GM13977 (cell line): ENCODE measurements at regions not wholly inside any gene's neighbourhood (a gene's known extent, or its start where the extent isn't known, plus 50 kb on each side); places are given as distances from the start of the nearest gene placed in this dataset.
A peak's percentile ranks its signal among the peaks of the same experiment; 100 is the strongest.

Source experiments
- DNase-seq: peaks from one replicate; pipeline ENCODE4 v3.0.0; 2012; ENCODE audit warnings: low spot score
- in situ Hi-C: fragments of 300-500 bp; cut with MboI; formaldehyde crosslinking; loops from one replicate; pipeline ENCODE4 v1.12.0; 2022; ENCODE audit warnings: low sequenced_read_pairs, low pct_unique_long_range_greater_than_20kb, mixed read lengths, inconsistent platforms; ENCODE audit not compliant: unreplicated experiment
- TF ChIP-seq, protein P1 (sequence below): IDR thresholded peaks from 2 replicates; pipeline ENCODE4 v1.5.1; 2012; ENCODE audit warnings: mild to moderate bottlenecking, control low read depth; ENCODE audit not compliant: insufficient read depth; ENCODE audit errors: extremely low read depth, missing control alignments

- in situ Hi-C loops = no loop called here
- TF ChIP-seq, protein P1, sequence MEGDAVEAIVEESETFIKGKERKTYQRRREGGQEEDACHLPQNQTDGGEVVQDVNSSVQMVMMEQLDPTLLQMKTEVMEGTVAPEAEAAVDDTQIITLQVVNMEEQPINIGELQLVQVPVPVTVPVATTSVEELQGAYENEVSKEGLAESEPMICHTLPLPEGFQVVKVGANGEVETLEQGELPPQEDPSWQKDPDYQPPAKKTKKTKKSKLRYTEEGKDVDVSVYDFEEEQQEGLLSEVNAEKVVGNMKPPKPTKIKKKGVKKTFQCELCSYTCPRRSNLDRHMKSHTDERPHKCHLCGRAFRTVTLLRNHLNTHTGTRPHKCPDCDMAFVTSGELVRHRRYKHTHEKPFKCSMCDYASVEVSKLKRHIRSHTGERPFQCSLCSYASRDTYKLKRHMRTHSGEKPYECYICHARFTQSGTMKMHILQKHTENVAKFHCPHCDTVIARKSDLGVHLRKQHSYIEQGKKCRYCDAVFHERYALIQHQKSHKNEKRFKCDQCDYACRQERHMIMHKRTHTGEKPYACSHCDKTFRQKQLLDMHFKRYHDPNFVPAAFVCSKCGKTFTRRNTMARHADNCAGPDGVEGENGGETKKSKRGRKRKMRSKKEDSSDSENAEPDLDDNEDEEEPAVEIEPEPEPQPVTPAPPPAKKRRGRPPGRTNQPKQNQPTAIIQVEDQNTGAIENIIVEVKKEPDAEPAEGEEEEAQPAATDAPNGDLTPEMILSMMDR = peak; percentile 76
- peak; percentile 8 for DNase-seq
These were observed 103.0 kb upstream of the ARHGEF26 start for GRCh38 chr3:154018100-154018696.

GRCh38 chr3:154022606-154023005 is 98.6 kb upstream of the ARHGEF26 start:
- TF ChIP-seq, protein P1 = no peak
- in situ Hi-C loops = no loop called here
- DNase-seq = no peak

DNA sequence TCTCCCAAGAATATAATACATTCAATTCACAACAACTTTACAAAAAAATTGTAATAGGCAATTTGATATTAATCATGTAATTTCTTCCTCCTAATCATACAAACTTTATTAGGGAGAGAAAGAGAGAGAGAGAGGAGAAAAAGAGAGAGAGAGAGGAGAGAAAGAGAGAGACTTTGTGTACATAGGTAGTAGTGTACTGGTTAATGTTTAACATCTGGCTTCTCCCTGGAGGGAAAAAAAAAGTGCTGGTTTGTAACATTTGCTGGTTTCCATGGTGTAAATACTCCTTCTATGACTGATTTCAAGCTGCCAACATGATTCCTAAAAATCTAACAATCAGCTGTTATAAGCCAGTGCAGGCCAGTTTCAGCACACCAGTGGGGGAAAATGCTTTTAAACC is 98.0 kb upstream of the ARHGEF26 start:
- DNase-seq = no peak
- TF ChIP-seq, protein P1 = no peak
- in situ Hi-C loops = no loop called here

GRCh38 chr3:154025007-154025406 is 96.2 kb upstream of the ARHGEF26 start:
- in situ Hi-C loops = no loop called here
- DNase-seq = no peak
- TF ChIP-seq, protein P1 = no peak

DNA sequence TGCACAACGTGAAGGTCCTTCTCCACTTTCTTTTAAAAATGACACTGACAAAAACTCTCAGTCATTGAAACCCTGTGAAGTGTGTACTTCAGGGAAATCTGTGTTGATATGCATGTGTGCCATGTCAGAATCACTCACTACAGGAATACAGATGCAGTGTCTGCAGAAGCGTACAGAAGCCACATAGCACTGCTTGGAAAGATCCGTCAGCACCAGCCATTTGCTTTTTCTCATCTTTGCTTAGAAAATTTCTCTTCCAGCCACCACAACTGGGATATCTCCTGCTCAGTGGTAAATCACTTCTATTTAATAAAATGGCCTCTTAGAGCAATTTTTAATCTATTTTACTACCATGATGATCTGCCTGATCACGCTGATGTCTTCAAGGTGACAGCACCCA is 91.3 kb upstream of the ARHGEF26 start:
- no peak for DNase-seq
- TF ChIP-seq, protein P1 = no peak
- in situ Hi-C loops = no loop called here

DNA sequence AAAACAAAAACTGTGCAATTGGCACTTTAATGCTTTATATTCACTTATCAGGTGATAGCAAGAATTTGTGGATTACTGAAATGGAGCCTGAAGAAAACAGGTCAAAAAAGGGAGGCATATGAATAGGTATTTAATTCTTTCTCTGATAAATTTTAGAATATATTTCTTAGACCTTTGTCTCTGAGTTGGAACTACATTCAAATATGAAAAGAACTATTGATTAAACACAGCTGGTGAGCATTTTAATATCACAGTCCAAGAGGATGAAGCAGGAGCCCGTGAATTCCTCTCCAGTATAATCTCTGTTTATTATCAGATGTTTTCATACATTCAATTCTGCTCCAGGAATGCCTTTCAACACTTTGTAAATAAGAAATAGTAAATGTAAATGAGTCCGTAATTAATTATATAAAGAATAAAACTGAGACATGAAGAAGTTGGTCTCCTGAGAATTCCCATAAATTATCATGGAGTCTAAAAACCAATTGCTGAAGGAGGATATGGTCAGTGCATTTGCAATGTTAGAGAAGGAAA is 86.3 kb upstream of the ARHGEF26 start:
- TF ChIP-seq, protein P1 = no peak
- DNase-seq = no peak
- in situ Hi-C loops = no loop called here

GRCh38 chr3:154040283-154040682 is 80.9 kb upstream of the ARHGEF26 start:
- TF ChIP-seq, protein P1 = peak; percentile 40
- in situ Hi-C loops = no loop called here
- DNase-seq = no peak
